SK-N-SH treated with all-trans-retinoic acid at 6 μM for 48 hours (cell line): ENCODE measurements at regions not wholly inside any gene's neighbourhood (a gene's known extent, or its start where the extent isn't known, plus 50 kb on each side); places are given as distances from the start of the nearest gene placed in this dataset.

Experiments
- ATAC-seq: fragments of 200-7000 bp; cut with Tn5 transposase; 3 replicates; pipeline ENCODE4 v1.9.1; 2020; ENCODE audit warnings: mild to moderate bottlenecking, moderate library complexity
- ARNTL ChIP-seq: fragments of 450-650 bp; formaldehyde crosslinking; IDR thresholded peaks from 2 replicates; pipeline ENCODE4 v1.5.0; 2020; ENCODE audit warnings: low read depth, mild to moderate bottlenecking, moderate library complexity, borderline replicate concordance
- BACH2 ChIP-seq: fragments of 250-450 bp; sonication (Bioruptor Pico); IDR thresholded peaks from 2 replicates; pipeline ENCODE4 v1.9.0; 2021; ENCODE audit warnings: mild to moderate bottlenecking, borderline replicate concordance
- CSRNP3 ChIP-seq: fragments of 250-450 bp; sonication (Bioruptor Pico); IDR thresholded peaks from 2 replicates; pipeline ENCODE4 v1.5.1; 2021; ENCODE audit warnings: mild to moderate bottlenecking, moderate library complexity
- ESRRG ChIP-seq: fragments of 250-450 bp; sonication (Bioruptor Pico); IDR thresholded peaks from 2 replicates; pipeline ENCODE4 v1.6.1; 2021; ENCODE audit warnings: mild to moderate bottlenecking
- ISL1 ChIP-seq: fragments of 250-450 bp; sonication (Bioruptor Pico); IDR thresholded peaks from 2 replicates; pipeline ENCODE4 v2.1.2; 2022; ENCODE audit warnings: mild to moderate bottlenecking, moderate library complexity
- OSR1 ChIP-seq: fragments of 250-450 bp; sonication (Bioruptor Pico); IDR thresholded peaks from 2 replicates; pipeline ENCODE4 v1.8.0; 2022; ENCODE audit warnings: moderate library complexity, mild to moderate bottlenecking, inconsistent platforms
- PATZ1 ChIP-seq: fragments of 250-450 bp; sonication (Bioruptor Pico); IDR thresholded peaks from 2 replicates; pipeline ENCODE4 v1.8.0; 2020; ENCODE audit warnings: mild to moderate bottlenecking, moderate library complexity, borderline replicate concordance
- POU6F1 ChIP-seq: fragments of 250-450 bp; sonication (Bioruptor Pico); IDR thresholded peaks from 2 replicates; pipeline ENCODE4 v1.8.0; 2021; ENCODE audit warnings: low read depth, mild to moderate bottlenecking, moderate library complexity, borderline replicate concordance
- PPARA ChIP-seq: fragments of 250-450 bp; sonication (Bioruptor Pico); IDR thresholded peaks from 2 replicates; pipeline ENCODE4 v1.5.0; 2020; ENCODE audit warnings: mild to moderate bottlenecking, borderline replicate concordance
- RARB ChIP-seq: fragments of 250-450 bp; sonication (Bioruptor Pico); IDR thresholded peaks from 2 replicates; pipeline ENCODE4 v1.8.0; 2021; ENCODE audit warnings: mild to moderate bottlenecking, moderate library complexity
- SNAI2 ChIP-seq: fragments of 250-450 bp; sonication (Bioruptor Pico); IDR thresholded peaks from 2 replicates; pipeline ENCODE4 v1.5.0; 2020; ENCODE audit warnings: mild to moderate bottlenecking, moderate library complexity
- TCF4 ChIP-seq: fragments of 250-450 bp; sonication (Bioruptor Pico); IDR thresholded peaks from 2 replicates; pipeline ENCODE4 v1.8.0; 2021; ENCODE audit warnings: mild to moderate bottlenecking, moderate library complexity, borderline replicate concordance
- TOX ChIP-seq: fragments of 250-450 bp; sonication (Bioruptor Pico); IDR thresholded peaks from 2 replicates; pipeline ENCODE4 v1.8.0; 2021; ENCODE audit warnings: mild to moderate bottlenecking, moderate library complexity, borderline replicate concordance
- TSHZ2 ChIP-seq: fragments of 250-450 bp; sonication (Bioruptor Pico); IDR thresholded peaks from 2 replicates; pipeline ENCODE4 v1.5.0; 2020; ENCODE audit warnings: mild to moderate bottlenecking, moderate library complexity
- ZC3H10 ChIP-seq: fragments of 250-450 bp; sonication (Bioruptor Pico); IDR thresholded peaks from 2 replicates; pipeline ENCODE4 v1.5.1; 2021; ENCODE audit warnings: mild to moderate bottlenecking, moderate library complexity
- ZFP3 ChIP-seq: fragments of 250-450 bp; sonication (Bioruptor Pico); IDR thresholded peaks from 2 replicates; pipeline ENCODE4 v1.5.0; 2020; ENCODE audit warnings: mild to moderate bottlenecking, moderate library complexity
- ZNF565 ChIP-seq: fragments of 450-650 bp; formaldehyde crosslinking; conservative IDR thresholded peaks from 2 replicates; pipeline ENCODE4 v1.5.0; 2020; ENCODE audit warnings: low read depth, mild to moderate bottlenecking, moderate library complexity
- ZNF70 ChIP-seq: fragments of 450-650 bp; formaldehyde crosslinking; IDR thresholded peaks from 2 replicates; pipeline ENCODE4 v1.5.0; 2020; ENCODE audit warnings: mild to moderate bottlenecking, moderate library complexity

GRCh38 chr9:28735738-28736342 is 1162.6 kb upstream of the C9orf72 start:
- TF ChIP-seq ZFP3 (CRISPR knock-in tag) (no peak), POU6F1 (no peak), TOX (CRISPR knock-in tag) (no peak), OSR1 (CRISPR knock-in tag) (no peak), TCF4 (CRISPR knock-in tag) (no peak), BACH2 (no peak), PATZ1 (CRISPR knock-in tag) (no peak), SNAI2 (CRISPR knock-in tag) (no peak), TSHZ2 (CRISPR knock-in tag) (no peak), CSRNP3 (CRISPR knock-in tag) (no peak), ARNTL (CRISPR knock-in tag) (no peak), ISL1 (CRISPR knock-in tag) (no peak), ESRRG (no peak)
- ATAC-seq, result no peak; the same call in 2 of the 3 replicates

- ATAC-seq, result no peak
Measured at GRCh38 chr9:28741459-28741858, 1168.2 kb upstream of the C9orf72 start.

More at GRCh38 chr9:28741459-28741858, 1168.2 kb upstream of the C9orf72 start:
- TF ChIP-seq RARB (CRISPR knock-in tag), result no peak
- no peak for TF ChIP-seq ZNF565 (CRISPR knock-in tag)
- no peak for TF ChIP-seq ZNF70 (CRISPR knock-in tag)
- TF ChIP-seq ISL1 (CRISPR knock-in tag), result no peak
- no peak for TF ChIP-seq CSRNP3 (CRISPR knock-in tag)
- TF ChIP-seq ZC3H10 (CRISPR knock-in tag), result no peak
- TF ChIP-seq PPARA (CRISPR knock-in tag), result no peak
- no peak for TF ChIP-seq PATZ1 (CRISPR knock-in tag)
